ENCODE measurements at regions not wholly inside any gene's neighbourhood (a gene's known extent, or its start where the extent isn't known, plus 50 kb on each side); places are given as distances from the start of the nearest gene placed in this dataset.

DNA sequence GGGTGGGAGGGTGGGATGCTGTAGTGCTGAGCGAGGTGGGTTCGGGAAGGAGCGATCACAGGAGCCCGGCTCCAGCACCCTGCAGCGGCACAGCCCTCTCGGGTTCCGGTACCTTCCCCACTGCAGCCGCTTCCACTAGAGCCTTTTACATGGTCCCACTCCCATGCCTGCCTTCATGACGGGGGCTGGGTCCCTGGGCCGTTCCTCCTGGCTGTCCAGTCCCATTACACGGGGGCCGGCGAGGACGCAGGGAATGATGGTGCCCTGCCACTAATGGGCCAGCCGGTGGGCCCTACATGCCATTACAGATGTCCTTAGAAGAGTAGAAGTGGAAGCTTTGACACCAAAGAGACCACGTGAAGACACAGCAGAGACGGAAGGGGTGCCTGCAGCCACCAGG is 104.6 kb upstream of the PPP1R26 start:
- Histone ChIP-seq H3K27ac (no peak overlapping the region), H3K9me3 (no peaks in the 10 kb centered on the region), H3K36me3 (no peaks in the 10 kb centered on the region), H3K4me3 (no peak overlapping the region), H3K4me1 (no peaks in the 10 kb centered on the region), H3K27me3 (no peaks in the 10 kb centered on the region)
- WGBS (ENCODE audit: insufficient coverage, low coverage, low lambda C conversion rate, missing lambda C conversion rate) = 34% methylated on average over 6 of the region's 17 CpGs
- ATAC-seq (no peak), DNase-seq (no peak)
- TF ChIP-seq POLR2A (IDR thresholded peaks at IDR 0.05) = no peak
- TF ChIP-seq CTCF (IDR thresholded peaks at IDR 0.05) = no peak
- intact Hi-C loops (cut with DNase I) = no loop called here

- TF ChIP-seq POLR2A (IDR thresholded peaks at IDR 0.05) (no peak), CTCF (IDR thresholded peaks at IDR 0.05) (no peak)
- no peak overlapping the region for H3K27ac ChIP-seq
- WGBS (ENCODE audit: insufficient coverage, low coverage, low lambda C conversion rate, missing lambda C conversion rate) = 50% methylated on average over 6 of the region's 22 CpGs
- no peaks in the 10 kb centered on the region for H3K4me1 ChIP-seq
- no peak for DNase-seq
- ATAC-seq = no peak
- H3K4me3 ChIP-seq = no peak overlapping the region
- H3K36me3 ChIP-seq = no peaks in the 10 kb centered on the region
- intact Hi-C loops (cut with DNase I) = no loop called here
- H3K9me3 ChIP-seq = no peaks in the 10 kb centered on the region
- H3K27me3 ChIP-seq = no peaks in the 10 kb centered on the region
Observed at GRCh38 chr9:135376511-135377265, 102.9 kb upstream of the PPP1R26 start.

GRCh38 chr9:135377431-135377830 is 102.2 kb upstream of the PPP1R26 start:
- WGBS (ENCODE audit: insufficient coverage, low coverage, low lambda C conversion rate, missing lambda C conversion rate) = no CpG with 5 or more reads among the region's 12 CpGs
- TF ChIP-seq CTCF (IDR thresholded peaks at IDR 0.05) (no peak), POLR2A (IDR thresholded peaks at IDR 0.05) (no peak)
- intact Hi-C loops (cut with DNase I) = no loop called here
- Histone ChIP-seq H3K4me1 (no peaks in the 10 kb centered on the region), H3K36me3 (no peaks in the 10 kb centered on the region), H3K9me3 (no peaks in the 10 kb centered on the region), H3K27me3 (no peaks in the 10 kb centered on the region), H3K27ac (no peak overlapping the region), H3K4me3 (no peak overlapping the region)
- DNase-seq = no peak
- ATAC-seq = no peak

DNA sequence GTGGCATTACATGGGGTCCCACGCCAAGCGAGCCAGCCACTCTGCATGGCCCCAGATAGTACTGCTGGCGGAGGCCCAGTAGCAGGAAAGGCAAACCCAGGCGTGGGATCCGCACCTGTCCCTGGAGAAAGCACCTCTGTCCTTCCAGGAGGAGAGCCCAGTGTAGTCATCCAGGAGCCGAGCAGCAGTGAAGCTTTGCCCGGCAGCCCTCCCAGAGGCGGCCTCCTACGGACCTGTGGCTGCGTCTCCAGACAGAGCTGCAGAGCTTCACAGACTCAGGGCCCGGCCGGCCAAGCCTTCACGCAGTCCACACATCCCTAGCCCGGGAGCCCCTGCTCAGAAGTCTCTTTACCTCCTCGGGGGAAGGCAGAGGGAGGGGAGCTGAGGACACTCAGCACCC is 100.8 kb upstream of the PPP1R26 start:
- no peak overlapping the region for H3K4me3 ChIP-seq
- no CpG with 5 or more reads among the region's 15 CpGs for WGBS (ENCODE audit: insufficient coverage, low coverage, low lambda C conversion rate, missing lambda C conversion rate)
- no peak for ATAC-seq
- H3K27me3 ChIP-seq = no peaks in the 10 kb centered on the region
- DNase-seq = no peak
- intact Hi-C loops (cut with DNase I) = no loop called here
- no peaks in the 10 kb centered on the region for H3K9me3 ChIP-seq
- no peaks in the 10 kb centered on the region for H3K36me3 ChIP-seq
- no peaks in the 10 kb centered on the region for H3K4me1 ChIP-seq
- TF ChIP-seq POLR2A (IDR thresholded peaks at IDR 0.05) = no peak
- H3K27ac ChIP-seq = no peak overlapping the region

- H3K27ac ChIP-seq = no peak overlapping the region
- H3K4me3 ChIP-seq = no peak overlapping the region
- no peaks in the 10 kb centered on the region for H3K4me1 ChIP-seq
- no peaks in the 10 kb centered on the region for H3K9me3 ChIP-seq
- intact Hi-C loops (cut with DNase I) = no loop called here
- no peak for TF ChIP-seq POLR2A (IDR thresholded peaks at IDR 0.05)
- TF ChIP-seq CTCF (IDR thresholded peaks at IDR 0.05) = no peak
- ATAC-seq (no peak), DNase-seq (no peak)
- no peaks in the 10 kb centered on the region for H3K36me3 ChIP-seq
- WGBS (ENCODE audit: insufficient coverage, low coverage, low lambda C conversion rate, missing lambda C conversion rate) = 85% methylated on average over 7 of the region's 11 CpGs
- no peaks in the 10 kb centered on the region for H3K27me3 ChIP-seq
Observed at GRCh38 chr9:135379540-135380267, 99.9 kb upstream of the PPP1R26 start.

All from right lobe of liver (tissue), 6 donors.